BE2C (cell line): ENCODE measurements at regions not wholly inside any gene's neighbourhood (a gene's known extent, or its start where the extent isn't known, plus 50 kb on each side); places are given as distances from the start of the nearest gene placed in this dataset.

Source experiments
- DNase-seq: peaks from one replicate; pipeline ENCODE4 v3.0.0-alpha.2; 2020
- H3K27me3 ChIP-seq: fragments of 250-450 bp; sonication (Bioruptor Pico); 2 replicates; pipeline ENCODE4 v1.5.1; 2020; ENCODE audit warnings: mild to moderate bottlenecking
- H3K36me3 ChIP-seq: fragments of 250-450 bp; sonication (Bioruptor Pico); 2 replicates; pipeline ENCODE4 v1.5.1; 2020; ENCODE audit warnings: mild to moderate bottlenecking
- H3K4me1 ChIP-seq: fragments of 250-450 bp; sonication (Bioruptor Pico); 2 replicates; pipeline ENCODE4 v1.5.1; 2020
- H3K4me3 ChIP-seq: 2 replicates; pipeline ENCODE4 v1.5.1; 2011; ENCODE audit warnings: low read depth, low read length
- H3K9me3 ChIP-seq: fragments of 250-450 bp; sonication (Bioruptor Pico); 2 replicates; pipeline ENCODE4 v1.5.1; 2020
- TF ChIP-seq, protein P1 (sequence below): IDR thresholded peaks from 2 replicates; pipeline ENCODE4 v1.5.1; 2012; ENCODE audit warnings: mild to moderate bottlenecking, low read depth, low read length

DNA sequence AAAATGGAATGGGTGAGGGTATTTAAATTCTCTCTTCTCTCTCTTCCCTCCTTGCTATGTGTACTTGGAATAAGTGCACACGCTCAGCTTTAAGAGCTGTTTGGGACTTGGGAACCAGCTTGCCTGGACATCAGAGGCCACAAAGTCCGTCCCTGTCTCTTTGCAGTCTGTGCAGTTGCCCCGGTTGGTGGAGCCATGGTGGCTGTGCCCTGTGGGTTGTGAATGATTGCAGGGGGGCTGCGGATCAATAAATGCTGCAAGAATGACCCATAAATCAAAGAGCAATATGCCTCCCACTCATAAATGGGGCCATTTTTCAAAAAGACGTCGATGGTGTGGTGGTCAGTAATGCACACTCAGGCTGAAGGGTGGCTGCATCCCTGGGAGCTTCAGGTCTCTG lies 135.1 kb upstream of the CST7 start:
- H3K36me3 ChIP-seq = no peaks in the 10 kb centered on the region
- TF ChIP-seq, protein P1, sequence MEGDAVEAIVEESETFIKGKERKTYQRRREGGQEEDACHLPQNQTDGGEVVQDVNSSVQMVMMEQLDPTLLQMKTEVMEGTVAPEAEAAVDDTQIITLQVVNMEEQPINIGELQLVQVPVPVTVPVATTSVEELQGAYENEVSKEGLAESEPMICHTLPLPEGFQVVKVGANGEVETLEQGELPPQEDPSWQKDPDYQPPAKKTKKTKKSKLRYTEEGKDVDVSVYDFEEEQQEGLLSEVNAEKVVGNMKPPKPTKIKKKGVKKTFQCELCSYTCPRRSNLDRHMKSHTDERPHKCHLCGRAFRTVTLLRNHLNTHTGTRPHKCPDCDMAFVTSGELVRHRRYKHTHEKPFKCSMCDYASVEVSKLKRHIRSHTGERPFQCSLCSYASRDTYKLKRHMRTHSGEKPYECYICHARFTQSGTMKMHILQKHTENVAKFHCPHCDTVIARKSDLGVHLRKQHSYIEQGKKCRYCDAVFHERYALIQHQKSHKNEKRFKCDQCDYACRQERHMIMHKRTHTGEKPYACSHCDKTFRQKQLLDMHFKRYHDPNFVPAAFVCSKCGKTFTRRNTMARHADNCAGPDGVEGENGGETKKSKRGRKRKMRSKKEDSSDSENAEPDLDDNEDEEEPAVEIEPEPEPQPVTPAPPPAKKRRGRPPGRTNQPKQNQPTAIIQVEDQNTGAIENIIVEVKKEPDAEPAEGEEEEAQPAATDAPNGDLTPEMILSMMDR = no peak
- H3K4me3 ChIP-seq = no peak overlapping the region
- H3K27me3 ChIP-seq = 0 out of 2 replicates have a peak, but pooled peaks cover 7% of the 10 kb centered on the region
- no peaks in the 10 kb centered on the region for H3K9me3 ChIP-seq
- no peak for DNase-seq
- no peaks in the 10 kb centered on the region for H3K4me1 ChIP-seq

DNA sequence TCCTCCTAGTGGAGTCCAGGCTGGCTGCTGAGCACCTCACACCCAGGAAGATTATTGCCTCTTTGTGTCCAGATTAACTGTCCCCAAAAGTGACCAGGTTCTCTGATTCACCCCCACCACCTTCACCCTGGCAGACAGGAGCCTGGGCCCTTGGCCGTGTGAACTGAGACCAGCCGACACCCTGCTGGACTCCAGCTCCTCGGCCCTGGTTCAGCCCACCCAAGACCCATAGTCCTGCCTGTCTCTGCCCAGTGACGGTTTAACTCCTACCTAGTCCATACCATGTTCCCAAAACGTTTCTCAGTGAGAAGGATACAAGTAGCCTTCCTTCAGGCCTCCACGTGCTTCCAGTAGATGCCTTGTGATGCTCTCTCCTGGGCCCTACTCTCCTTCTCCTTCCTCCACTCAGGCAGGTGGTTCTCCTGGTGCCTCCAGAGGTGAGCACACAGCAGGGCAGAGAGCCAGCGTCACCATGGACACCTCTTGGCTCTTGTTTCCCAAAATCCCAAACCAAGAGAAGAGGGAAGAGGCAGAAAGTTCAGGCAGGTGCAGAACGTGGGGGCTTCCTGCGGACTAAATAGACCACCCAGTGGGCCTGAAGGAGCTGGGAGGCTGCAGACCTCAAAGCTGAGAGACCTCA lies 134.4 kb upstream of the CST7 start:
- no peaks in the 10 kb centered on the region for H3K36me3 ChIP-seq
- DNase-seq = no peak
- TF ChIP-seq, protein P1 = no peak
- no peaks in the 10 kb centered on the region for H3K9me3 ChIP-seq
- 0 out of 2 replicates have a peak, but pooled peaks cover 7% of the 10 kb centered on the region for H3K27me3 ChIP-seq
- H3K4me3 ChIP-seq = no peak overlapping the region
- H3K4me1 ChIP-seq = no peaks in the 10 kb centered on the region

DNA sequence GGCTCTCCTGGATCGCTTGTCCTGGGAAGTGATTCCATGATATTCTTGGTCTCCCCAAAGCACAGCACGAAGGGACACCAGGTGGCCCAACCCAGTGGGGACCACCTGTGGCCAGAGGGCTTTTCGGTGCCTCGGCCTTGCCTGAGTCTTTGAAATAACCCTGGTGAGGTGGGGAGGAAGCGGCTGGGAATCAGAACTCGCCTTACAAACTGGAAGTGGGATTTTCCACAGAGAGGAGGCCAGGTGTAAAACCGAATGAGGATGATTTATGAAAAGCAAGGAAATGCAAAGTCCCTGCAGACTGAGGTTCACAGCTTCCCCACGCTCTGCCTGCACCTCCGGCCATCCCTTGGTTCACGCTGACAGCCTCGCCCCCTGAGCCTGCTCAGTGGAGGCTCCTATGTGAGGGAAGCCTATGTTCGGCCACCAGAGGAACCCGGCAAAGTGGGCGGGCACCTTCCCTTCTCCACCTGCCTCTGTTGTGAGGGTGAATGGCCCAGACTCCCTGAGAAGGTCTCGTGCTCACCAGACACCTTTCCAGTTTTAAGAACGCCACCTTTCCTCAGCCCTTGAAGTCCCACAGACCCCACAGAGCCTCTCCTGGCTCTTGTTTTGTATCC lies 133.8 kb upstream of the CST7 start:
- Histone ChIP-seq H3K9me3 (no peaks in the 10 kb centered on the region), H3K4me1 (no peaks in the 10 kb centered on the region), H3K27me3 (0 out of 2 replicates have a peak, but pooled peaks cover 7% of the 10 kb centered on the region), H3K36me3 (no peaks in the 10 kb centered on the region), H3K4me3 (no peak overlapping the region)
- no peak for DNase-seq
- TF ChIP-seq, protein P1 = no peak

DNA sequence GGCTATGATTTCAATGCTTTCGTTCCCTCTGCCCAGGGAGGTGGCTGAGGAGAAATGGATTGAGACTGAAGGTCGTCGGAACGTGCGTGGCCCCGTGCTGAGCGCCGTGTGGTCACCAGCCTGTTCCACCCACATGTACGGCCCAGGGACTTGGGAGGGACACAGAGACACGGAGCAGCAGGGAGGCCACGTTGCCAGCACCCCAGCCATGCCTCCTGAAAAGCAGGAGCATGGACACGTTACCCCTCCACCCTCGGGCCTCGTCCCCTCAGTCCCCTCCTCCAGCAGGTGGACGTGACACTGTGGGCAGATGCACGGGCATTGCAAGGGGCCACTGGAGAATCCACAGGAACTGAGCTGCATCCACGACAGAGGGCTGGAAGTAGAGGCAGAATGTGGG lies 133.1 kb upstream of the CST7 start:
- Histone ChIP-seq H3K4me3 (no peak overlapping the region), H3K9me3 (no peaks in the 10 kb centered on the region), H3K4me1 (no peaks in the 10 kb centered on the region), H3K27me3 (0 out of 2 replicates have a peak, but pooled peaks cover 7% of the 10 kb centered on the region), H3K36me3 (no peaks in the 10 kb centered on the region)
- TF ChIP-seq, protein P1 = no peak
- DNase-seq = no peak

DNA sequence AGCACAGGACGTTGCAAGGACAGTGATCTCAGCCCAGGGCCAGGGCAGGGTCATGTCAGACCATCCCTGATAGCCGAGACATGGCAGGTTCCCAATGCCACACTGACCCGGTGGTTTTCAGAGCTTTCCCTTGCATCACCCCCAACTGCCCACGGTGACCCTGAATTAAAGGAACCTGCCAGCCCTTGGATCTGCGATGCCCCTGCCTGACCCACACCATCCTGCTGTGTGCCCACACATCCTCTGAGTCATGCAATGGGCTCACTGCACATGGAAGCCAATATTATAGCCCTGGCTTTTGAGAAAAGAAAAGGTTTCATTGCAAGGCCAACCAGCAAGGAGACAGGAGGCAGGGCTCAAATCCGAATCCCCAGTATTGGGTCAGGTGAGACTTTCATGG lies 132.6 kb upstream of the CST7 start:
- Histone ChIP-seq H3K36me3 (no peaks in the 10 kb centered on the region), H3K27me3 (0 out of 2 replicates have a peak, but pooled peaks cover 7% of the 10 kb centered on the region), H3K4me1 (no peaks in the 10 kb centered on the region), H3K9me3 (no peaks in the 10 kb centered on the region), H3K4me3 (no peak overlapping the region)
- DNase-seq = no peak
- TF ChIP-seq, protein P1 = no peak

DNA sequence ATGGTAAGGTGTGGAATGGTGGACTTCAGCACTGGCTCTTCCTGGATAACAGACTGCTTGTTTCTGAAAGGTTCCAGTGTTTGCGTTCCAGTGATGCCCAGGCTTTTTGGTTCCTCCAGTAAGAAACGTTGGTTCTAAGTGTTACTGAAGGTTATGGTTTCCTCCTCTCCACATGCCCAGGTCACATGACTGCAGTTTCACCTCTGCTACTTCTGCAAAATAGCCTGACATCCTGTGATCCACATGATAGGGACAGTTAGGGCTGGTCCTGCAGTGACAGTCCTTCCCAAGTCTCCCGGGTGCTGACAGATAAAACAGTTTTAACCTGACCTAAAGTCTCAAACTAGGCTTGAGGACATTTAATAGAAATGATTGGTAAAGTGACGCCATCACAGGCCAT lies 132.2 kb upstream of the CST7 start:
- no peak overlapping the region for H3K4me3 ChIP-seq
- H3K9me3 ChIP-seq = no peaks in the 10 kb centered on the region
- peaks cover 10% of the 10 kb centered on the region; the same call in 1 of the 2 replicates for H3K27me3 ChIP-seq
- no peaks in the 10 kb centered on the region for H3K4me1 ChIP-seq
- TF ChIP-seq, protein P1 = no peak
- no peak for DNase-seq
- H3K36me3 ChIP-seq = no peaks in the 10 kb centered on the region
